ENCODE measurements at regions not wholly inside any gene's neighbourhood (a gene's known extent, or its start where the extent isn't known, plus 50 kb on each side); places are given as distances from the start of the nearest gene placed in this dataset.
"Not testable (repeated sequence)": the region's sequence is repeated elsewhere in the genome, so short reads cannot be mapped to it uniquely, and the experiment has no call there.

DNA sequence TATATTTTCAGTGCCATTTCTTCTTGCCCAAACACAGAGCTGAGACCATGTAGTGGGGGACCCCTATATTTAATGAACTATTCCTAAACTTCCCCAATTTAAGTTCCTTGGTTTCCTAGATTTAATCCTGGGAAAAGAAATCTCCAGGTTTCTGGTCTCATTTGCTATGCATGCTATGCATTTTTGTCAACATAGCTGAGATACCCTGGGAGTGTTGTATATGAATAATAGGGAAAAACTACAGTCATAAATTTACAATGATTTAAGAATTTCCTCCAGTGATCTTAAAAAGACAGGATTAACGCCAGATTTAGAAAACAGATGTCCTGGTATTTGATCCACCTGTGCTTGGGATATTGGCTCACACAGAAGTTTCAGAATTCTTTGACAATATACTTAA lies 136.8 kb upstream of the RAPGEF2 start:
- Histone ChIP-seq H3K27ac (no peak overlapping the region), H3K27me3 (no peaks in the 10 kb centered on the region), H3K4me1 (no peaks in the 10 kb centered on the region), H3K36me3 (no peaks in the 10 kb centered on the region), H3K9me3 (no peaks in the 10 kb centered on the region), H3K4me3 (no peak overlapping the region)
- DNase-seq, result no peak
- intact Hi-C loops (cut with DNase I; ENCODE audit: low total_unique reads), result no loop called here
- TF ChIP-seq, protein P1, sequence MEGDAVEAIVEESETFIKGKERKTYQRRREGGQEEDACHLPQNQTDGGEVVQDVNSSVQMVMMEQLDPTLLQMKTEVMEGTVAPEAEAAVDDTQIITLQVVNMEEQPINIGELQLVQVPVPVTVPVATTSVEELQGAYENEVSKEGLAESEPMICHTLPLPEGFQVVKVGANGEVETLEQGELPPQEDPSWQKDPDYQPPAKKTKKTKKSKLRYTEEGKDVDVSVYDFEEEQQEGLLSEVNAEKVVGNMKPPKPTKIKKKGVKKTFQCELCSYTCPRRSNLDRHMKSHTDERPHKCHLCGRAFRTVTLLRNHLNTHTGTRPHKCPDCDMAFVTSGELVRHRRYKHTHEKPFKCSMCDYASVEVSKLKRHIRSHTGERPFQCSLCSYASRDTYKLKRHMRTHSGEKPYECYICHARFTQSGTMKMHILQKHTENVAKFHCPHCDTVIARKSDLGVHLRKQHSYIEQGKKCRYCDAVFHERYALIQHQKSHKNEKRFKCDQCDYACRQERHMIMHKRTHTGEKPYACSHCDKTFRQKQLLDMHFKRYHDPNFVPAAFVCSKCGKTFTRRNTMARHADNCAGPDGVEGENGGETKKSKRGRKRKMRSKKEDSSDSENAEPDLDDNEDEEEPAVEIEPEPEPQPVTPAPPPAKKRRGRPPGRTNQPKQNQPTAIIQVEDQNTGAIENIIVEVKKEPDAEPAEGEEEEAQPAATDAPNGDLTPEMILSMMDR (IDR thresholded peaks at IDR 0.05), result no peak

- Histone ChIP-seq H3K36me3 (no peaks in the 10 kb centered on the region), H3K4me3 (no peak overlapping the region), H3K4me1 (no peaks in the 10 kb centered on the region), H3K27ac (no peak overlapping the region), H3K9me3 (no peaks in the 10 kb centered on the region), H3K27me3 (no peaks in the 10 kb centered on the region)
- no peak for DNase-seq
- intact Hi-C loops (cut with DNase I; ENCODE audit: low total_unique reads), result no loop called here
- TF ChIP-seq, protein P1 (IDR thresholded peaks at IDR 0.05), result no peak
Measured at GRCh38 chr4:158968961-158969360, 133.9 kb upstream of the RAPGEF2 start.

GRCh38 chr4:158970812-158971211 lies 132.1 kb upstream of the RAPGEF2 start:
- intact Hi-C loops (cut with DNase I; ENCODE audit: low total_unique reads), result no loop called here
- no peaks in the 10 kb centered on the region for H3K9me3 ChIP-seq
- no peaks in the 10 kb centered on the region for H3K36me3 ChIP-seq
- H3K4me1 ChIP-seq, result no peaks in the 10 kb centered on the region
- H3K27me3 ChIP-seq, result no peaks in the 10 kb centered on the region
- no peak overlapping the region for H3K4me3 ChIP-seq
- TF ChIP-seq, protein P1 (IDR thresholded peaks at IDR 0.05), result no peak
- no peak overlapping the region for H3K27ac ChIP-seq
- DNase-seq, result no peak

- H3K4me1 ChIP-seq; H3K9me3 ChIP-seq; H3K27ac ChIP-seq; intact Hi-C loops (cut with DNase I; ENCODE audit: low total_unique reads); H3K4me3 ChIP-seq; DNase-seq; H3K27me3 ChIP-seq; H3K36me3 ChIP-seq: not testable (repeated sequence)
Measured at GRCh38 chr4:158974438-158974837, 128.4 kb upstream of the RAPGEF2 start.

GRCh38 chr4:158980711-158981110 lies 122.2 kb upstream of the RAPGEF2 start:
- DNase-seq; H3K4me3 ChIP-seq; H3K36me3 ChIP-seq; intact Hi-C loops (cut with DNase I; ENCODE audit: low total_unique reads); H3K27me3 ChIP-seq; H3K4me1 ChIP-seq; H3K27ac ChIP-seq; H3K9me3 ChIP-seq: not testable (repeated sequence)

- H3K27me3 ChIP-seq, result no peaks in the 10 kb centered on the region
- TF ChIP-seq, protein P1 (IDR thresholded peaks at IDR 0.05), result no peak
- H3K4me3 ChIP-seq, result no peak overlapping the region
- peaks cover 0 to 3% (median 2%) of the 10 kb centered on the region in 4 donors for H3K4me1 ChIP-seq
- H3K36me3 ChIP-seq, result no peaks in the 10 kb centered on the region
- intact Hi-C loops (cut with DNase I; ENCODE audit: low total_unique reads), result no loop called here
- no peak for DNase-seq
- no peaks in the 10 kb centered on the region for H3K9me3 ChIP-seq
- H3K27ac ChIP-seq, result no peak overlapping the region
Measured at GRCh38 chr4:158991534-158992155, 111.2 kb upstream of the RAPGEF2 start.

GRCh38 chr4:158993891-158994290 lies 109.0 kb upstream of the RAPGEF2 start:
- intact Hi-C loops (cut with DNase I; ENCODE audit: low total_unique reads), result no loop called here
- Histone ChIP-seq H3K27me3 (no peaks in the 10 kb centered on the region), H3K9me3 (no peaks in the 10 kb centered on the region), H3K4me3 (no peak overlapping the region), H3K36me3 (no peaks in the 10 kb centered on the region), H3K27ac (no peak overlapping the region), H3K4me1 (peaks cover 0 to 10% (median 2%) of the 10 kb centered on the region in 4 donors)
- TF ChIP-seq, protein P1 (IDR thresholded peaks at IDR 0.05), result no peak
- DNase-seq, result no peak
